ENCODE measurements at regions not wholly inside any gene's neighbourhood (a gene's known extent, or its start where the extent isn't known, plus 50 kb on each side); places are given as distances from the start of the nearest gene placed in this dataset.
A peak's percentile ranks its signal among the peaks of the same experiment; 100 is the strongest.

- peak; percentile 94 for DNase-seq (ENCODE audit: low spot score)
- BruUV-seq (replicated peaks), result no TSS peak
- POLR2A ChIA-PET, result interaction anchor here (0.6 to 1.8 kb wide), 5 partner anchors 10 to 39 kb away, joined by 3 to 12 read pairs (median 5); no protein-coding TSS in a partner anchor
- Histone ChIP-seq H3K9me3 (ENCODE audit: low read length) (peaks cover 26% of the 10 kb centered on the region), H2AFZ (ENCODE audit: low read length) (no peak overlapping the region), H3K9me2 (ENCODE audit: insufficient read depth, low read length) (no peaks in the 10 kb centered on the region), H4K20me1 (ENCODE audit: insufficient read depth, low read length) (no peaks in the 10 kb centered on the region), H3K36me3 (ENCODE audit: insufficient read depth, low read length) (no peaks in the 10 kb centered on the region; the same call in 1 of the 2 replicates), H3K4me2 (ENCODE audit: low read length) (peak overlapping the region; percentile 56), H3K4me3 (ENCODE audit: low read depth, low read length, poor library complexity, severe bottlenecking) (peak overlapping the region; percentile 40), H3K79me2 (ENCODE audit: insufficient read depth, low read depth, low read length) (no peaks in the 10 kb centered on the region), H3K27ac (ENCODE audit: low read depth, low read length, poor library complexity, severe bottlenecking) (peak overlapping the region; percentile 92), H3K4me1 (ENCODE audit: insufficient read depth, low read length, poor library complexity, severe bottlenecking) (peaks cover 60% of the 10 kb centered on the region)
- no peak for TF ChIP-seq EZH2phosphoT487 (IDR thresholded peaks at IDR 0.05; ENCODE audit: borderline replicate concordance, low read depth, low read length)
- TF ChIP-seq CTCF (conservative IDR thresholded peaks at IDR 0.05; ENCODE audit: low read length), result no peak
- CTCF ChIA-PET (ENCODE audit: unreplicated experiment), result interaction anchor here (0.5 to 2.5 kb wide), 2 partner anchors 11 to 65 kb away, joined by 3 to 27 read pairs; partner anchors contain the start of gene DHCR7
- intact Hi-C loops (cut with micrococcal nuclease; ENCODE audit: unreplicated experiment), result loop anchor here (1.0 to 2.0 kb wide), 2 partner anchors 10 to 35 kb away; no protein-coding TSS in a partner anchor
These were observed 64.7 kb downstream of the DHCR7 start for GRCh38 chr11:71383461-71383860.

GRCh38 chr11:71381781-71382505 is 66.2 kb downstream of the DHCR7 start:
- Histone ChIP-seq H3K4me3 (ENCODE audit: low read depth, low read length, poor library complexity, severe bottlenecking) (peak overlapping the region; percentile 18), H3K4me1 (ENCODE audit: insufficient read depth, low read length, poor library complexity, severe bottlenecking) (peaks cover 60% of the 10 kb centered on the region), H3K9me2 (ENCODE audit: insufficient read depth, low read length) (no peaks in the 10 kb centered on the region), H3K79me2 (ENCODE audit: insufficient read depth, low read depth, low read length) (no peaks in the 10 kb centered on the region), H4K20me1 (ENCODE audit: insufficient read depth, low read length) (no peaks in the 10 kb centered on the region), H3K4me2 (ENCODE audit: low read length) (peak overlapping the region; percentile 56), H2AFZ (ENCODE audit: low read length) (peak overlapping the region; percentile 45; the same call in 1 of the 2 replicates), H3K27ac (ENCODE audit: low read depth, low read length, poor library complexity, severe bottlenecking) (peak overlapping the region; percentile 92), H3K36me3 (ENCODE audit: insufficient read depth, low read length) (no peaks in the 10 kb centered on the region; the same call in 1 of the 2 replicates), H3K9me3 (ENCODE audit: low read length) (peaks cover 22% of the 10 kb centered on the region)
- DNase-seq (ENCODE audit: low spot score), result peak; percentile 45
- POLR2A ChIA-PET, result interaction anchor here (1.1 to 1.8 kb wide), 4 partner anchors 8 to 41 kb away, joined by 3 to 12 read pairs (median 8); no protein-coding TSS in a partner anchor
- CTCF ChIA-PET (ENCODE audit: unreplicated experiment), result interaction anchor here (0.9 to 2.5 kb wide), 2 partner anchors 9 to 15 kb away, joined by 4 to 27 read pairs; no protein-coding TSS in a partner anchor
- TF ChIP-seq CTCF (conservative IDR thresholded peaks at IDR 0.05; ENCODE audit: low read length) (no peak), EZH2phosphoT487 (IDR thresholded peaks at IDR 0.05; ENCODE audit: borderline replicate concordance, low read depth, low read length) (no peak)
- intact Hi-C loops (cut with micrococcal nuclease; ENCODE audit: unreplicated experiment), result loop anchor here (2.0 kb wide), 1 partner anchor 37 kb away; no protein-coding TSS in a partner anchor
- BruUV-seq (replicated peaks), result no TSS peak

- no peak overlapping the region for H3K4me3 ChIP-seq (ENCODE audit: low read depth, low read length, poor library complexity, severe bottlenecking)
- ChIA-PET CTCF (ENCODE audit: unreplicated experiment) (no interaction called here), POLR2A (no interaction called here)
- BruUV-seq (replicated peaks), result no TSS peak
- TF ChIP-seq CTCF (conservative IDR thresholded peaks at IDR 0.05; ENCODE audit: low read length) (no peak), EZH2phosphoT487 (IDR thresholded peaks at IDR 0.05; ENCODE audit: borderline replicate concordance, low read depth, low read length) (no peak)
- no peaks in the 10 kb centered on the region for H3K79me2 ChIP-seq (ENCODE audit: insufficient read depth, low read depth, low read length)
- H3K36me3 ChIP-seq (ENCODE audit: insufficient read depth, low read length), result peaks cover 13% of the 10 kb centered on the region; the same call in 1 of the 2 replicates
- intact Hi-C loops (cut with micrococcal nuclease; ENCODE audit: unreplicated experiment), result no loop called here
- no peak overlapping the region for H2AFZ ChIP-seq (ENCODE audit: low read length)
- peaks cover 50% of the 10 kb centered on the region for H3K4me1 ChIP-seq (ENCODE audit: insufficient read depth, low read length, poor library complexity, severe bottlenecking)
- H3K9me3 ChIP-seq (ENCODE audit: low read length), result peaks cover 37% of the 10 kb centered on the region
- H3K9me2 ChIP-seq (ENCODE audit: insufficient read depth, low read length), result no peaks in the 10 kb centered on the region
- H4K20me1 ChIP-seq (ENCODE audit: insufficient read depth, low read length), result no peaks in the 10 kb centered on the region
- no peak overlapping the region for H3K4me2 ChIP-seq (ENCODE audit: low read length)
- DNase-seq (ENCODE audit: low spot score), result no peak
- H3K27ac ChIP-seq (ENCODE audit: low read depth, low read length, poor library complexity, severe bottlenecking), result no peak overlapping the region
These were observed 68.5 kb downstream of the DHCR7 start for GRCh38 chr11:71379701-71380100.
